HCT116 (cell line): ENCODE measurements at regions not wholly inside any gene's neighbourhood (a gene's known extent, or its start where the extent isn't known, plus 50 kb on each side); places are given as distances from the start of the nearest gene placed in this dataset.

Experiments
- ATAC-seq: fragments of 200-7000 bp; cut with Tn5 transposase; 2 replicates; pipeline ENCODE4 v1.9.1; 2020; ENCODE audit warnings: mild to moderate bottlenecking, moderate library complexity
- BruUV-seq: library from RNA; stranded (reverse); fragments of 400-500 nt; replicated peaks from 2 replicates; lab custom pipeline; 2021; lab: Mats Ljungman, UMichigan
- CTCF ChIA-PET: fragments of 300-600 bp; sonication (Branson Sonifier 250); formaldehyde crosslinking; loops from one replicate; lab custom pipeline; 2021; ENCODE audit warnings: antibody characterized with exemption; lab: Charles Lee
- POLR2A ChIA-PET: fragments of 300-600, 350-600 bp; sonication (Branson Sonifier 250); formaldehyde crosslinking; loops from one replicate; lab custom pipeline; 2021; ENCODE audit warnings: antibody characterized with exemption; lab: Charles Lee
- RAD21 ChIA-PET, 2 experiments: fragments of 300-600 bp; sonication (Branson Sonifier 250); formaldehyde crosslinking; loops; one replicate each; lab custom pipeline; 2023; ENCODE audit warnings: low total read pairs in 2 of 2; ENCODE audit not compliant: uncharacterized antibody in 2 of 2, unreplicated experiment in 2 of 2, low non-redundant PET in 1 of 2; lab: Charles Lee
- DNase-seq: peaks from one replicate; pipeline ENCODE4 v3.0.0-alpha.2; 2010; ENCODE audit warnings: low read depth, low spot score
- H2AFZ ChIP-seq: fragments of 200-600 bp; shearing (Covaris generic), sonication (generic); 2 replicates; pipeline ENCODE4 v1.6.1; 2017; ENCODE audit warnings: low read depth, mixed run types, mixed read lengths, antibody characterized with exemption, low read length; ENCODE audit not compliant: poor library complexity, severe bottlenecking
- H3K27ac ChIP-seq: 2 replicates; pipeline ENCODE4 v1.5.1; 2012; ENCODE audit warnings: low read depth, low read length
- H3K27me3 ChIP-seq: fragments of 200-600 bp; sonication (generic); 2 replicates; pipeline ENCODE4 v1.6.1; 2016; ENCODE audit warnings: mixed run types, low read length, mixed read lengths; ENCODE audit not compliant: insufficient read depth
- H3K36me3 ChIP-seq, 2 experiments: fragments of 200-500 bp in 1 of 2; fragments of 200-600 bp in 1 of 2; sonication (Bioruptor generic) in 1 of 2; sonication (generic) in 1 of 2; 2 replicates each; pipeline versions ENCODE4 v1.5.1 to v1.6.1; 2014 to 2016; ENCODE audit warnings: low read length in 2 of 2, inconsistent platforms in 1 of 2, mixed read lengths in 1 of 2, mixed run types in 1 of 2; ENCODE audit not compliant: insufficient read depth in 2 of 2, control insufficient read depth in 1 of 2
- H3K4me1 ChIP-seq, 2 experiments: fragments of 200-600 bp in 1 of 2; sonication (generic) in 1 of 2; 2 replicates each; pipeline versions ENCODE4 v1.5.1 to v1.6.1; 2012 to 2017; ENCODE audit warnings: low read length in 2 of 2, inconsistent platforms in 1 of 2, mild to moderate bottlenecking in 1 of 2, mixed read lengths in 1 of 2, mixed run types in 1 of 2, moderate library complexity in 1 of 2; ENCODE audit not compliant: insufficient read depth in 2 of 2, control insufficient read depth in 1 of 2
- H3K4me2 ChIP-seq: fragments of 200-600 bp; sonication (generic); 2 replicates; pipeline ENCODE4 v1.6.1; 2017; ENCODE audit warnings: mixed run types, low read length, mixed read lengths
- H3K4me3 ChIP-seq, 2 experiments: fragments of 200-600 bp in 1 of 2; sonication (generic) in 1 of 2; replicated peaks in 1 of 2; 2 replicates each; pipeline ENCODE4 v1.5.1; 2011 to 2016; ENCODE audit warnings: low read length in 2 of 2, control low read depth in 1 of 2, low read depth in 1 of 2, mild to moderate bottlenecking in 1 of 2, mixed read lengths in 1 of 2, mixed run types in 1 of 2
- H3K79me2 ChIP-seq: fragments of 200-600 bp; sonication (generic); 2 replicates; pipeline ENCODE4 v1.6.1; 2017; ENCODE audit warnings: mild to moderate bottlenecking, mixed run types, low read length, moderate library complexity, mixed read lengths; ENCODE audit not compliant: insufficient read depth
- H3K9ac ChIP-seq: fragments of 200-600 bp; sonication (generic); 2 replicates; pipeline ENCODE4 v1.6.1; 2016; ENCODE audit warnings: low read length, mixed read lengths
- H3K9me2 ChIP-seq: fragments of 200-600 bp; sonication (generic), shearing (Covaris generic); 2 replicates; pipeline ENCODE4 v1.6.1; 2017; ENCODE audit warnings: mixed run types, mild to moderate bottlenecking, moderate library complexity; ENCODE audit not compliant: insufficient read depth
- H3K9me3 ChIP-seq, 2 experiments: fragments of 200-500 bp in 1 of 2; fragments of 200-600 bp in 1 of 2; sonication (Bioruptor generic) in 1 of 2; sonication (generic) in 1 of 2; 2 replicates each; pipeline ENCODE4 v1.6.1; 2014 to 2017; ENCODE audit warnings: low read length in 2 of 2, mixed read lengths in 2 of 2, inconsistent platforms in 1 of 2, low read depth in 1 of 2, mild to moderate bottlenecking in 1 of 2, mixed run types in 1 of 2, moderate library complexity in 1 of 2; ENCODE audit not compliant: control insufficient read depth in 1 of 2, insufficient read depth in 1 of 2
- H4K20me1 ChIP-seq: fragments of 200-600 bp; sonication (generic), shearing (Covaris generic); 2 replicates; pipeline ENCODE4 v1.6.1; 2017; ENCODE audit warnings: mixed run types, mild to moderate bottlenecking, moderate library complexity; ENCODE audit not compliant: insufficient read depth
- ATF3 ChIP-seq: IDR thresholded peaks from 2 replicates; pipeline ENCODE4 v1.6.1; 2012
- CEBPB ChIP-seq: IDR thresholded peaks from 2 replicates; pipeline ENCODE4 v1.6.1; 2012; ENCODE audit warnings: low read depth
- CTCF ChIP-seq, 3 experiments: fragments of 200-600 bp in 1 of 3; sonication (generic) in 1 of 3; IDR thresholded peaks in 2 of 3; conservative IDR thresholded peaks in 1 of 3; 2 replicates each; pipeline ENCODE4 v1.5.1; 2012 to 2017; ENCODE audit warnings: low read depth in 2 of 3, low read length in 2 of 3, antibody characterized with exemption in 1 of 3, borderline replicate concordance in 1 of 3, control low read depth in 1 of 3, mild to moderate bottlenecking in 1 of 3, mixed read lengths in 1 of 3, mixed run types in 1 of 3, moderate library complexity in 1 of 3; ENCODE audit not compliant: insufficient read depth in 1 of 3
- EGR1 ChIP-seq: IDR thresholded peaks from 2 replicates; pipeline ENCODE4 v1.6.1; 2012; ENCODE audit warnings: low read depth
- ELF1 ChIP-seq: IDR thresholded peaks from 2 replicates; pipeline ENCODE4 v1.6.1; 2012; ENCODE audit warnings: low read depth, borderline replicate concordance
- EZH2 ChIP-seq: fragments of 200-600 bp; sonication (generic); IDR thresholded peaks from 2 replicates; pipeline ENCODE4 v1.6.1; 2017; ENCODE audit warnings: antibody characterized with exemption, mixed run types
- EZH2phosphoT487 ChIP-seq: fragments of 200-600 bp; IDR thresholded peaks from 2 replicates; pipeline ENCODE4 v1.6.1; 2018; ENCODE audit warnings: antibody characterized with exemption, borderline replicate concordance
- JUND ChIP-seq: IDR thresholded peaks from 2 replicates; pipeline ENCODE4 v1.6.1; 2012
- MAX ChIP-seq: IDR thresholded peaks from 2 replicates; pipeline ENCODE4 v1.6.1; 2012
- REST ChIP-seq: IDR thresholded peaks from 2 replicates; pipeline ENCODE4 v1.6.1; 2012; ENCODE audit warnings: low read depth
- SRF ChIP-seq: IDR thresholded peaks from 2 replicates; pipeline ENCODE4 v1.6.1; 2012; ENCODE audit warnings: low read depth
- TCF7L2 ChIP-seq: IDR thresholded peaks from 2 replicates; pipeline ENCODE4 v1.7.0; 2011; ENCODE audit warnings: borderline replicate concordance, inconsistent platforms; ENCODE audit not compliant: insufficient read depth, insufficient read length; ENCODE audit errors: extremely low read depth
- ZBTB33 ChIP-seq: IDR thresholded peaks from 2 replicates; pipeline ENCODE4 v1.6.1; 2011; ENCODE audit warnings: mild to moderate bottlenecking, low read length, moderate library complexity; ENCODE audit not compliant: insufficient replicate concordance; ENCODE audit errors: extremely low read depth
- ZFX ChIP-seq: fragments of 450-650 bp; IDR thresholded peaks from 2 replicates; pipeline ENCODE4 v1.6.1; 2017
- ZNF274 ChIP-seq: fragments of 200-500 bp; sonication (Bioruptor generic); IDR thresholded peaks from 2 replicates; pipeline ENCODE4 v1.6.1; 2014; ENCODE audit warnings: mild to moderate bottlenecking, low read depth, low read length, inconsistent platforms
- intact Hi-C: fragments of 100-400 bp; cut with micrococcal nuclease; formaldehyde crosslinking; loops from 2 replicates; pipeline ENCODE4 v1.10.0; 2022

- no peak for TF ChIP-seq EGR1
- no peak for TF ChIP-seq MAX
- no peak for TF ChIP-seq CEBPB
- no peak for TF ChIP-seq ATF3
- no peak for TF ChIP-seq REST
- TF ChIP-seq JUND = no peak
- TF ChIP-seq EZH2 = no peak
- no peak for TF ChIP-seq SRF
- TF ChIP-seq EZH2phosphoT487 = no peak
- no peak for TF ChIP-seq ELF1
- TF ChIP-seq CTCF (IDR thresholded peaks at IDR 0.05 in 2 of 3, conservative IDR thresholded peaks at IDR 0.05 in 1 of 3; ENCODE audit: borderline replicate concordance in 1 of 3, insufficient read depth in 1 of 3, low read depth in 2 of 3, low read length in 2 of 3) = no peak
- no peak for TF ChIP-seq ZNF274
- no peak for TF ChIP-seq ZBTB33
- no peak for TF ChIP-seq ZFX
- TF ChIP-seq TCF7L2 = no peak
- TF ChIP-seq, all 23 proteins: peak for 0
- Histone ChIP-seq H3K4me2 (no peak overlapping the region), H4K20me1 (no peaks in the 10 kb centered on the region), H3K27ac (no peak overlapping the region), H3K9me3 (no peaks in the 10 kb centered on the region), H3K4me3 (no peak overlapping the region), H3K4me1 (peaks cover 2 to 10% of the 10 kb centered on the region in 2 experiments; a peak in 2 of 4 replicates), H3K9ac (no peak overlapping the region), H3K9me2 (no peaks in the 10 kb centered on the region), H2AFZ (no peak overlapping the region), H3K36me3 (no peaks in the 10 kb centered on the region), H3K27me3 (no peaks in the 10 kb centered on the region), H3K79me2 (no peaks in the 10 kb centered on the region)
- DNase-seq (no peak), ATAC-seq (no peak)
- POLR2A ChIA-PET = no interaction called here
- intact Hi-C loops = no loop called here
- RAD21 ChIA-PET = no interaction called here
- BruUV-seq = no TSS peak
- CTCF ChIA-PET = interaction anchor here (1.3 kb wide), 1 partner anchor 44 kb away, joined by 3 read pairs; no protein-coding TSS in a partner anchor
These were observed 92.6 kb upstream of the MAPK10 start for GRCh38 chr4:86452422-86452891.
